ENCODE measurements at regions not wholly inside any gene's neighbourhood (a gene's known extent, or its start where the extent isn't known, plus 50 kb on each side); places are given as distances from the start of the nearest gene placed in this dataset.

DNA sequence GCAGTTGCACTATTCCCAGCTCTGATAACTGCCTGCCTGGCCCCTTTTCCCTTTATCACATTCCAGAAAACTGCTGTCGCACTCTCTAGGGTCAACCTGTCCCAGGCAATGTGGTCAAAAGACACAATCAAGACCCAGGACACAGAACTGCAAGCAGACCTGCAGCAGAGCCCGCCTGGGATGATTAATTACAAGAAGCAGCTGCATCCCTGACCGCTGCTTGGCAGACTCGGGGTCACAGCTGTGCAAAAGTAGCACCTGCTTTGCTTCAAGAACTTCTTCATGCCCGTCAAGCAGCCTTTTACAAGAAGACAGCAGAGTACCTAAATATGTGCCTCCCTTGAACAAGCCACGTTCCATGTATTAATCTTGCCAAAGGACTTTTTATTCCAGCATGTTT, 120.0 kb upstream of the ST8SIA2 start:
- 89% methylated on average over 6 of the region's 6 CpGs for WGBS (ENCODE audit: insufficient coverage)

DNA sequence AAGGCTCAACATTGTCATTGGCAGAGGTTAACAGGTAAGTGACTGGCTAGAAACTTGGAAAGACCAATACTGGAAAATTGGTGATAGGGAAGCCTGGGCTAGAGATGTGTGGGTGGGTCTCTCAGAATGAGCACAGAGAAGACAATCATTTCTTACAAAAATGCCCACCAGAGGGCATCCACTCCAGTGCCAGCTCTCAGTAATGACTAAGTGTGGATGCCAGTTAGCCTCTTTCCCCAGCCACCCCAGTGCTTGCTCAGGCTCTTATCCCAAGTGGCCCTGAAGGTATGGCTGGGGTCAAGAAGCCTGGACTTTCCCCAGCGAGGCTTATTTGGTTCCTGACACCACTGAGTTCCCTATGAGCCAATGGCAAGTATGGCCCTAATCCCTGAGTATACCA, 115.9 kb upstream of the ST8SIA2 start:
- no peaks in the 10 kb centered on the region for H3K27me3 ChIP-seq (replicated peaks in 2 of 5; ENCODE audit: control insufficient read depth in 4 of 5, insufficient read depth in 5 of 5, low read length in 4 of 5)
- 40% methylated on average over 1 of the region's 1 CpG for WGBS (ENCODE audit: insufficient coverage)
- peak; percentile 44 to 68 (median 58) for DNase-seq
- ChIA-PET CTCF (interaction anchor here (0.8 to 4.5 kb wide), 4 partner anchors 10 to 439 kb away, joined by 3 to 22 read pairs (median 4); no protein-coding TSS in a partner anchor), POLR2A (no interaction called here)
- H3K4me3 ChIP-seq (ENCODE audit: control insufficient read depth in 1 of 7, extremely low read depth in 1 of 7, insufficient read depth in 4 of 7, low read depth in 2 of 7, low read length in 6 of 7): no peak overlapping the region
- no peaks in the 10 kb centered on the region for H3K36me3 ChIP-seq (ENCODE audit: control insufficient read depth in 4 of 4, insufficient read depth in 4 of 4, low read length in 3 of 4)
- H3K9me3 ChIP-seq (ENCODE audit: control extremely low read depth in 1 of 5, control insufficient read depth in 4 of 5, insufficient read depth in 2 of 5, low read depth in 1 of 5, low read length in 4 of 5): no peaks in the 10 kb centered on the region
- H3K27ac ChIP-seq (ENCODE audit: insufficient read depth in 1 of 2, low read depth in 1 of 2, low read length in 2 of 2, poor library complexity in 1 of 2, severe bottlenecking in 2 of 2): no peak overlapping the region
- no peaks in the 10 kb centered on the region for H3K4me1 ChIP-seq (ENCODE audit: control extremely low read depth in 1 of 4, control insufficient read depth in 4 of 4, insufficient read depth in 4 of 4, low read length in 3 of 4)

More for the DNA sequence above, 120.0 kb upstream of the ST8SIA2 start:
- CTCF ChIA-PET: no interaction called here
- Histone ChIP-seq H3K4me1 (ENCODE audit: control extremely low read depth in 1 of 4, control insufficient read depth in 4 of 4, insufficient read depth in 4 of 4, low read length in 3 of 4) (no peaks in the 10 kb centered on the region), H3K4me3 (ENCODE audit: control insufficient read depth in 1 of 7, extremely low read depth in 1 of 7, insufficient read depth in 4 of 7, low read depth in 2 of 7, low read length in 6 of 7) (no peak overlapping the region), H3K27ac (ENCODE audit: insufficient read depth in 1 of 2, low read depth in 1 of 2, low read length in 2 of 2, poor library complexity in 1 of 2, severe bottlenecking in 2 of 2) (no peak overlapping the region), H3K9me3 (ENCODE audit: control extremely low read depth in 1 of 5, control insufficient read depth in 4 of 5, insufficient read depth in 2 of 5, low read depth in 1 of 5, low read length in 4 of 5) (no peaks in the 10 kb centered on the region), H3K36me3 (ENCODE audit: control insufficient read depth in 4 of 4, insufficient read depth in 4 of 4, low read length in 3 of 4) (no peaks in the 10 kb centered on the region), H3K27me3 (replicated peaks in 2 of 5; ENCODE audit: control insufficient read depth in 4 of 5, insufficient read depth in 5 of 5, low read length in 4 of 5) (no peaks in the 10 kb centered on the region)
- POLR2A ChIA-PET: no interaction called here
- no peak for DNase-seq

DNA sequence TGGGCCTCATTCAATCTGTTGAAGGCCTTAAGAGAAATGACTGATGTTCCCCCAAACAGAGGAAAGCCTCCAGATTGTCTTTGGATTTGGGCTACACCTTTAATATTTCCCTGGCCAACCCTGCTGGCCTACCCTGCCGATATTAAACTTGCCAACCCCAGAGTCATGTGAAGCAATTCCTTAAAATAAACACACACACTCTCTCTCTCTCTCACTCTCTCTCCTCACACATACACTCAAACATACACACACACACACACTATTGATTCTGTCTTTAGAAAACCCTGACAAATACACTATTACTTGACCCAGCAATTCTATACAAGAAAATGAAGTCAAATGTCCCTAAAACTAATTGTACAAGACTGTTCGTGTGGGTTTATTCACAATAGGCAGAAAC, 109.9 kb upstream of the ST8SIA2 start:
- no peak overlapping the region for H3K4me3 ChIP-seq (ENCODE audit: control insufficient read depth in 1 of 7, extremely low read depth in 1 of 7, insufficient read depth in 4 of 7, low read depth in 2 of 7, low read length in 6 of 7)
- no peaks in the 10 kb centered on the region for H3K27me3 ChIP-seq (replicated peaks in 2 of 5; ENCODE audit: control insufficient read depth in 4 of 5, insufficient read depth in 5 of 5, low read length in 4 of 5)
- no CpG with 5 or more reads among the region's 2 CpGs for WGBS (ENCODE audit: insufficient coverage)
- ChIA-PET CTCF (no interaction called here), POLR2A (no interaction called here)
- H3K36me3 ChIP-seq (ENCODE audit: control insufficient read depth in 4 of 4, insufficient read depth in 4 of 4, low read length in 3 of 4): no peaks in the 10 kb centered on the region
- no peaks in the 10 kb centered on the region for H3K9me3 ChIP-seq (ENCODE audit: control extremely low read depth in 1 of 5, control insufficient read depth in 4 of 5, insufficient read depth in 2 of 5, low read depth in 1 of 5, low read length in 4 of 5)
- DNase-seq: no peak
- peaks cover 0 to 2% (median 0%) of the 10 kb centered on the region in 4 experiments for H3K4me1 ChIP-seq (ENCODE audit: control extremely low read depth in 1 of 4, control insufficient read depth in 4 of 4, insufficient read depth in 4 of 4, low read length in 3 of 4)
- no peak overlapping the region for H3K27ac ChIP-seq (ENCODE audit: insufficient read depth in 1 of 2, low read depth in 1 of 2, low read length in 2 of 2, poor library complexity in 1 of 2, severe bottlenecking in 2 of 2)

DNA sequence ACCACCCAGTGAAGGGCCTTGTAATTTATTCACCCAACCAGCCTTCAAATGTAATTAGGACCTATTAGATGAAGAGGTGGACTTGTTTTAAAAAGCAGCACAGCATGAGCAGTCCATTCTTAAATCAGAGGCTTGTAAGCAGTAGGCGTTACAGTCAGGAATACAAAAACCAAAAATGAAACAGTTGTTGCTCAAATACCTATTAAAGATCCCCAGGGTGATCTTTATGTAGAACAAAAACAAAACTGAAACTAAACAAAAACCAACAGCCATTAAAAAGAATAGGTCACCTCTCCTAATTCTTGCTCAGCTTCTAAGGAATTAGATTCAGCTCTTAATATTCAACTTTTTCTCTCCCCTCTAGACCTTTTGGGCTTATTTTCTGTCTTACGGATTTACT, 104.9 kb upstream of the ST8SIA2 start:
- peak in 2 of 3 donors; percentile 23 to 25 for DNase-seq
- Histone ChIP-seq H3K4me1 (ENCODE audit: control extremely low read depth in 1 of 4, control insufficient read depth in 4 of 4, insufficient read depth in 4 of 4, low read length in 3 of 4) (peaks cover 0 to 2% (median under 1%) of the 10 kb centered on the region in 4 experiments), H3K36me3 (ENCODE audit: control insufficient read depth in 4 of 4, insufficient read depth in 4 of 4, low read length in 3 of 4) (no peaks in the 10 kb centered on the region), H3K27me3 (replicated peaks in 2 of 5; ENCODE audit: control insufficient read depth in 4 of 5, insufficient read depth in 5 of 5, low read length in 4 of 5) (no peaks in the 10 kb centered on the region), H3K4me3 (ENCODE audit: control insufficient read depth in 1 of 7, extremely low read depth in 1 of 7, insufficient read depth in 4 of 7, low read depth in 2 of 7, low read length in 6 of 7) (peak overlapping the region in 1 of 7 experiments; percentile 17), H3K27ac (ENCODE audit: insufficient read depth in 1 of 2, low read depth in 1 of 2, low read length in 2 of 2, poor library complexity in 1 of 2, severe bottlenecking in 2 of 2) (no peak overlapping the region), H3K9me3 (ENCODE audit: control extremely low read depth in 1 of 5, control insufficient read depth in 4 of 5, insufficient read depth in 2 of 5, low read depth in 1 of 5, low read length in 4 of 5) (no peaks in the 10 kb centered on the region)
- CTCF ChIA-PET: no interaction called here
- WGBS (ENCODE audit: insufficient coverage): 100% methylated on average over 1 of the region's 2 CpGs
- POLR2A ChIA-PET: interaction anchor here (0.6 kb wide), 1 partner anchor 9 kb away, joined by 5 read pairs; no protein-coding TSS in a partner anchor

DNA sequence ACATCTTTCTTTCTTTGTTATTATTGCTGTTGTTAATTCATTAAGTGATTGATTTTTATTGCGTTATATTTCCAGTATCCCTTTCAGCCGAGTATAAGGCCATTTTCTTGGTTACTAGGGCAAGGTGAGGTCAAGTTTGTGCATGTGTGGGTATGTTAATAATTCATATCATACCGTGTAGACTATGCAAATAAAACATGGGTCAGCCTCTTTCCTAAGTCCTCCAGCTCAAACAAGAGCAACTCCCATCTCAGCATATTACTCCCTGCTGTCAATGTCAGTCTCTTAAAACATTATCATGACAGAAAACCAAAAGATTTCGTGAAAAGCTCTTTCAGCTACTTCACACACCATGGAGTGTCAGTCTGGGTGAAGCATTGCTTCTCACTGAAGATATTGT, 103.9 kb upstream of the ST8SIA2 start:
- Histone ChIP-seq H3K27me3 (replicated peaks in 2 of 5; ENCODE audit: control insufficient read depth in 4 of 5, insufficient read depth in 5 of 5, low read length in 4 of 5) (no peaks in the 10 kb centered on the region), H3K9me3 (ENCODE audit: control extremely low read depth in 1 of 5, control insufficient read depth in 4 of 5, insufficient read depth in 2 of 5, low read depth in 1 of 5, low read length in 4 of 5) (no peaks in the 10 kb centered on the region), H3K4me1 (ENCODE audit: control extremely low read depth in 1 of 4, control insufficient read depth in 4 of 4, insufficient read depth in 4 of 4, low read length in 3 of 4) (peaks cover 0 to 2% (median 1%) of the 10 kb centered on the region in 4 experiments), H3K36me3 (ENCODE audit: control insufficient read depth in 4 of 4, insufficient read depth in 4 of 4, low read length in 3 of 4) (no peaks in the 10 kb centered on the region), H3K27ac (ENCODE audit: insufficient read depth in 1 of 2, low read depth in 1 of 2, low read length in 2 of 2, poor library complexity in 1 of 2, severe bottlenecking in 2 of 2) (no peak overlapping the region), H3K4me3 (ENCODE audit: control insufficient read depth in 1 of 7, extremely low read depth in 1 of 7, insufficient read depth in 4 of 7, low read depth in 2 of 7, low read length in 6 of 7) (no peak overlapping the region)
- CTCF ChIA-PET: interaction anchor here (0.8 to 1.1 kb wide), 2 partner anchors 11 kb away, joined by 3 to 4 read pairs; no protein-coding TSS in a partner anchor
- POLR2A ChIA-PET: no interaction called here
- 100% methylated on average over 1 of the region's 4 CpGs for WGBS (ENCODE audit: insufficient coverage)
- DNase-seq: no peak

DNA sequence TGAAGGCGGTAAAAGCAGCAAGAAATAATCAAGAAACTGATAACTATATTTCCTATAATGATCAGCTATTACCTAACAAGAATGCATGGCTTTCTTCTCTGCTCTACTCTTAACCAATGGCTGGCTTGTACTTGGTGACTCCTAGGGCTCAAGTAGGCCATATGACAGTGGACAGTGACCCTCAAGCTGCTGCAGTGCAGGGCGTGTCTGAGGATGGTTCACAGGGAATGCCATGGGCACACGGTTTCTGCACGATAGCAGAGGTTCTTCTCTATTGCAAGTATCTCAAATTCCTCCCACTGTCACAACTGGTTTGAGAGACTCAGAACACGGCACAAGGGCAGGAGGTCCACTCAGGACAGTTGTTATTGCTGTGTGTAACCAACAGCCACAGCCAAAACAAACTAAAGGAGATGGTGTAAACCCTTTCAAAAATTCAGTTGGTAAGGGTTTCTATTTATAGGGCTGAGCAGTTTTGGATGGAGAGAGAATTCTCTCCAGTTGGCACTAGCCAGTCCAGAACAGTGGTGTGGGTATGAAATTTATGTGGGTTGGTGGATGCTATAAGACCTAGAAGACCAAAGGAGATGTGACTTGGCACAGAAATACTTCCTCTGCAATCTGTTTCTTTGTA, 103.2 kb upstream of the ST8SIA2 start:
- Histone ChIP-seq H3K27me3 (replicated peaks in 2 of 5; ENCODE audit: control insufficient read depth in 4 of 5, insufficient read depth in 5 of 5, low read length in 4 of 5) (no peaks in the 10 kb centered on the region), H3K27ac (ENCODE audit: insufficient read depth in 1 of 2, low read depth in 1 of 2, low read length in 2 of 2, poor library complexity in 1 of 2, severe bottlenecking in 2 of 2) (no peak overlapping the region), H3K36me3 (ENCODE audit: control insufficient read depth in 4 of 4, insufficient read depth in 4 of 4, low read length in 3 of 4) (no peaks in the 10 kb centered on the region), H3K4me1 (ENCODE audit: control extremely low read depth in 1 of 4, control insufficient read depth in 4 of 4, insufficient read depth in 4 of 4, low read length in 3 of 4) (peaks cover 0 to 8% (median 1%) of the 10 kb centered on the region in 4 experiments), H3K4me3 (ENCODE audit: control insufficient read depth in 1 of 7, extremely low read depth in 1 of 7, insufficient read depth in 4 of 7, low read depth in 2 of 7, low read length in 6 of 7) (no peak overlapping the region), H3K9me3 (ENCODE audit: control extremely low read depth in 1 of 5, control insufficient read depth in 4 of 5, insufficient read depth in 2 of 5, low read depth in 1 of 5, low read length in 4 of 5) (no peaks in the 10 kb centered on the region)
- POLR2A ChIA-PET: no interaction called here
- DNase-seq: no peak
- CTCF ChIA-PET: interaction anchor here (0.8 to 1.1 kb wide), 2 partner anchors 10 to 11 kb away, joined by 3 to 4 read pairs; no protein-coding TSS in a partner anchor
- WGBS (ENCODE audit: insufficient coverage): 100% methylated on average over 1 of the region's 5 CpGs

DNA sequence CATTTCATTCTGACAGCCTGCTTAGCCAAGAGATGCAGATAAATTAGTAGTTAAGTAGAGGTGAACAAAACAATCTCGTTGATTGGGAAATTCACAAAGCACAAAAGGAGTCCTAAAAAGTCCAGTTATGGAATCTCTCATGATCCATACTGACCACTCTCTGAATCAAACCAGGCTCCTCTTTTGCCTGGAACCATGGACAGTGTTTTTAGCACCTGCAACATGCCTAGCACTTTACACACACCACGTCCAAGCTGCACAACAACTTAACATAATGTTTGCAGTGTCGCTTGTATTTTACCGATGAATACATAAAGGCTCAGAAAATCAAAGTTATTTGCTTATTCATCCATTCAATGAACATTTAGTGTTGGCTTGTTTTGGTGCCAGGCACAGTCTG, 101.8 kb upstream of the ST8SIA2 start:
- DNase-seq: no peak
- Histone ChIP-seq H3K36me3 (ENCODE audit: control insufficient read depth in 4 of 4, insufficient read depth in 4 of 4, low read length in 3 of 4) (no peaks in the 10 kb centered on the region), H3K27me3 (replicated peaks in 2 of 5; ENCODE audit: control insufficient read depth in 4 of 5, insufficient read depth in 5 of 5, low read length in 4 of 5) (no peaks in the 10 kb centered on the region), H3K9me3 (ENCODE audit: control extremely low read depth in 1 of 5, control insufficient read depth in 4 of 5, insufficient read depth in 2 of 5, low read depth in 1 of 5, low read length in 4 of 5) (no peaks in the 10 kb centered on the region), H3K27ac (ENCODE audit: insufficient read depth in 1 of 2, low read depth in 1 of 2, low read length in 2 of 2, poor library complexity in 1 of 2, severe bottlenecking in 2 of 2) (no peak overlapping the region), H3K4me3 (ENCODE audit: control insufficient read depth in 1 of 7, extremely low read depth in 1 of 7, insufficient read depth in 4 of 7, low read depth in 2 of 7, low read length in 6 of 7) (no peak overlapping the region), H3K4me1 (ENCODE audit: control extremely low read depth in 1 of 4, control insufficient read depth in 4 of 4, insufficient read depth in 4 of 4, low read length in 3 of 4) (peaks cover 0 to 8% (median 1%) of the 10 kb centered on the region in 4 experiments)
- 92% methylated on average over 2 of the region's 4 CpGs for WGBS (ENCODE audit: insufficient coverage)
- ChIA-PET CTCF (no interaction called here), POLR2A (no interaction called here)
